Peyer's patch (tissue), 4 donors: ENCODE measurements at regions not wholly inside any gene's neighbourhood (a gene's known extent, or its start where the extent isn't known, plus 50 kb on each side); places are given as distances from the start of the nearest gene placed in this dataset.

ENCODE experiments used
- DNase-seq, 3 donors: peaks; one replicate each; pipeline ENCODE4 v3.0.0-alpha.2; 2017 to 2019
- H3K27ac ChIP-seq, 4 donors: fragments of 200-600 bp; sonication (generic); one replicate each; pipeline ENCODE4 v1.5.1; 2016 to 2019
- H3K27me3 ChIP-seq, 2 donors: fragments of 200-600 bp; sonication (generic); one replicate each; pipeline ENCODE4 v1.5.1; 2019
- H3K36me3 ChIP-seq, 3 donors: fragments of 200-600 bp; sonication (generic); one replicate each; pipeline ENCODE4 v1.5.1; 2016 to 2019
- H3K4me1 ChIP-seq, 4 donors: fragments of 200-600 bp; sonication (generic); one replicate each; pipeline ENCODE4 v1.5.1; 2016 to 2019
- H3K4me3 ChIP-seq, 4 donors: fragments of 200-600 bp; sonication (generic); 1 replicate in 3 of 4; 2 replicates in 1 of 4; pipeline ENCODE4 v1.5.1; 2016 to 2019; ENCODE audit warnings: mild to moderate bottlenecking in 1 of 4
- H3K9me3 ChIP-seq, 4 donors: fragments of 200-600 bp; sonication (generic); one replicate each; pipeline ENCODE4 v1.5.1; 2016 to 2019; ENCODE audit warnings: mild to moderate bottlenecking in 1 of 4
- POLR2A ChIP-seq, 2 donors: fragments of 450-650 bp; IDR thresholded peaks; one replicate each; pipeline ENCODE4 v1.5.1; 2017; ENCODE audit warnings: antibody characterized with exemption in 2 of 2, mild to moderate bottlenecking in 2 of 2, moderate library complexity in 2 of 2
- TF ChIP-seq, protein P1 (sequence below), 6 experiments: fragments of 450-650 bp in 4 of 6; fragments of 200-600 bp in 2 of 6; sonication (generic) in 1 of 6; IDR thresholded peaks; one replicate each; pipeline ENCODE4 v1.5.1; 2017 to 2019; ENCODE audit warnings: antibody characterized with exemption in 6 of 6, mild to moderate bottlenecking in 3 of 6, moderate library complexity in 1 of 6

DNA sequence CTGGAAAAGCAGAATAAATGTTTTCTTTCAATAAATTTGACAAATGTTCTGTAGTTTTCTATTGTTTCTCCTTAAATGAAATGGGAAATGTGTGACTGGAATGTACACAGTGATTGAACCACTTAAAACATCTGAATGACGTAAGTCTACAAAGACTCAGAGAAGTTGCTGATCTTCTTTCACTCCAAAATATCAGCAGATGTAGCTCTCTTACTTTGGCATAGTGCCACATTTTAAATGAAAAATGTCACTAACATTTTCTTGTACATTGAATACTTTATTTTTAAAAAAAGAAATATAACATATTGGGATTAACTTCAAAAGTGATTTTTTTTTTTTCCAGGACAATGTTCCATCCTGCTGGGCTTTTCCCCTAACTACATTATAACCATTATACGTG is 565.6 kb downstream of the TMEM182 start:
- Histone ChIP-seq H3K4me1 (no peaks in the 10 kb centered on the region), H3K36me3 (no peaks in the 10 kb centered on the region), H3K9me3 (no peaks in the 10 kb centered on the region), H3K27ac (no peak overlapping the region), H3K27me3 (no peaks in the 10 kb centered on the region), H3K4me3 (no peak overlapping the region)
- no peak for DNase-seq
- no peak for TF ChIP-seq POLR2A (IDR thresholded peaks at IDR 0.05)
- TF ChIP-seq, protein P1, sequence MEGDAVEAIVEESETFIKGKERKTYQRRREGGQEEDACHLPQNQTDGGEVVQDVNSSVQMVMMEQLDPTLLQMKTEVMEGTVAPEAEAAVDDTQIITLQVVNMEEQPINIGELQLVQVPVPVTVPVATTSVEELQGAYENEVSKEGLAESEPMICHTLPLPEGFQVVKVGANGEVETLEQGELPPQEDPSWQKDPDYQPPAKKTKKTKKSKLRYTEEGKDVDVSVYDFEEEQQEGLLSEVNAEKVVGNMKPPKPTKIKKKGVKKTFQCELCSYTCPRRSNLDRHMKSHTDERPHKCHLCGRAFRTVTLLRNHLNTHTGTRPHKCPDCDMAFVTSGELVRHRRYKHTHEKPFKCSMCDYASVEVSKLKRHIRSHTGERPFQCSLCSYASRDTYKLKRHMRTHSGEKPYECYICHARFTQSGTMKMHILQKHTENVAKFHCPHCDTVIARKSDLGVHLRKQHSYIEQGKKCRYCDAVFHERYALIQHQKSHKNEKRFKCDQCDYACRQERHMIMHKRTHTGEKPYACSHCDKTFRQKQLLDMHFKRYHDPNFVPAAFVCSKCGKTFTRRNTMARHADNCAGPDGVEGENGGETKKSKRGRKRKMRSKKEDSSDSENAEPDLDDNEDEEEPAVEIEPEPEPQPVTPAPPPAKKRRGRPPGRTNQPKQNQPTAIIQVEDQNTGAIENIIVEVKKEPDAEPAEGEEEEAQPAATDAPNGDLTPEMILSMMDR (IDR thresholded peaks at IDR 0.05): no peak

DNA sequence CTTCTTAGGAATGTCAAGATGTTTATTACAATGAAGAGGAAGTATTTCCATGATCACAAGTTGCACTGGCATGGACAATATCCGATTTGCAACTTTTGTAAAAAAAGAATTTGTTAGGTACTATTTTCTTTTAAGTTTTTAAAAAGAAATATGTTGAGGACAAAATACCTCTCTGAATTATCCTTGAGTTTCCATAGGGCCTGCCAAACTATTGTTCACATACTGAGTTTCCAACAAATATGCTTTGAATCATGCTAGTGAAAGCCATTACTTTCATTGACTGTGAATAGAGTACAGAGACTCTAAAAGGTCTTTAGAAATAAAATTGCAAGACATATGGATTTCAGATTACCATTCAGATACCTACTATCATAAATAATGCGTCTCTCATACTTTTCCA is 566.1 kb downstream of the TMEM182 start:
- DNase-seq: no peak
- Histone ChIP-seq H3K27ac (no peak overlapping the region), H3K4me3 (no peak overlapping the region), H3K9me3 (no peaks in the 10 kb centered on the region), H3K36me3 (no peaks in the 10 kb centered on the region), H3K27me3 (no peaks in the 10 kb centered on the region), H3K4me1 (no peaks in the 10 kb centered on the region)
- no peak for TF ChIP-seq POLR2A (IDR thresholded peaks at IDR 0.05)
- TF ChIP-seq, protein P1 (IDR thresholded peaks at IDR 0.05): no peak

DNA sequence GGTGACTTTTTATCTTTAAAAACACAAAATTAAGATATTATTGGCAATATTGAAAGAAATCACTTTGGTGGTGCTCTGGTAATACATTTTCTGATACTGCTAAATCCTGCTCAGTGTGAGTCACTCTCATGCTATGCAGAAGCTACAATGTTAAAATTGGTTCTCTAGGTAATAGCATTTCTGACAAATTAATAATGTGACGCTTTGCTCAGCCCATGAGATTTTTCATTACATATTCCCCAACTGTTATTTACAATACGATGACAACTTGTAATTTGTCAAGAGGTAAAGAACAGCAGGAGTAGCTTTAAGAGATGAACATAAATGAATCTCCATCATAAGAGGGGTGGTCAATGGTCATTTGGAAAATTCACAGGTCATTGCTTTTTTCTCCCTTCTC is 573.6 kb downstream of the TMEM182 start:
- no peaks in the 10 kb centered on the region for H3K36me3 ChIP-seq
- H3K4me1 ChIP-seq: no peaks in the 10 kb centered on the region
- no peak overlapping the region for H3K4me3 ChIP-seq
- H3K27ac ChIP-seq: no peak overlapping the region
- no peak for DNase-seq
- TF ChIP-seq, protein P1 (IDR thresholded peaks at IDR 0.05): no peak
- no peak for TF ChIP-seq POLR2A (IDR thresholded peaks at IDR 0.05)
- no peaks in the 10 kb centered on the region for H3K9me3 ChIP-seq
- H3K27me3 ChIP-seq: no peaks in the 10 kb centered on the region

DNA sequence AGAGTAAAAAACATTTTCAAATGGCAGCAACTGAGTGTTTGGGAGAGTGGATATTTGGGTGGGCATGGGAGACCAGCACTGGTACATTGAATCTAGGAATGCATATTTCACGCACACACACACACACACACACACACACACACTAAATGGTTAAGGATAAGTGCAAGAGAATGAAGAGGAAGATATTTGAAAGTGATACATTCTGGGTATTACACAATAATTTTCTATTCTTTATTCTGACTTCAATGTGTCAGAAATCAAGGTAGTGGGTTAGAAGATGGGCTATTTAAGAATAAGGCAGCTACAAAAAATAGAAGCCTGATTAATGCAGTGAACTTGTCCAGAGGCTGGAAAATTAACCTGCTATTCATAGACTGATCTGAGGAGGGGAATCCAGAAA is 577.0 kb downstream of the TMEM182 start:
- no peaks in the 10 kb centered on the region for H3K36me3 ChIP-seq
- TF ChIP-seq POLR2A (IDR thresholded peaks at IDR 0.05): no peak
- TF ChIP-seq, protein P1 (IDR thresholded peaks at IDR 0.05): no peak
- no peak for DNase-seq
- no peaks in the 10 kb centered on the region for H3K4me1 ChIP-seq
- no peak overlapping the region for H3K27ac ChIP-seq
- H3K27me3 ChIP-seq: no peaks in the 10 kb centered on the region
- no peak overlapping the region for H3K4me3 ChIP-seq
- H3K9me3 ChIP-seq: no peaks in the 10 kb centered on the region

DNA sequence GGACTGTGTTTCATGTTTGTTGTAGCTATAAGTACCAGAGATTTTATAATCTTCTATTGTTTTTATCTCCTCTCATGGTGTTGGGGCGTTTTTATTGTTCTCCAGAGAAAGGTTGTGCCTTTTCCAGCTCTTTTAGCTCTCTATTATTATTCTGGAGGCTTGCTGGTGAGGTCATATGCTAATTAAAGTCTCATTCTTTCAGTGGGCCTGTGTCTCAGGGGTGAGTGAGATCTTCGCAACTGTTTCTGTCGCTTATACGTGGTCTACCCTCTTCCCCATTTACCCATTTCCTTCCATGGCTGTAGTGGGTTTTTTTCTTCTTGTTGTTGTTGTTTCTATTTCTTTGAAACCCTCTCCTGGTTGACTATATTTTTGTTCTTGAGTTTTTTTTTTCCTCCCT is 584.9 kb downstream of the TMEM182 start:
- no peak overlapping the region for H3K27ac ChIP-seq
- no peak overlapping the region for H3K4me3 ChIP-seq
- H3K27me3 ChIP-seq: no peaks in the 10 kb centered on the region
- DNase-seq: no peak
- TF ChIP-seq, protein P1 (IDR thresholded peaks at IDR 0.05): no peak
- TF ChIP-seq POLR2A (IDR thresholded peaks at IDR 0.05): no peak
- no peaks in the 10 kb centered on the region for H3K4me1 ChIP-seq
- H3K9me3 ChIP-seq: no peaks in the 10 kb centered on the region
- H3K36me3 ChIP-seq: no peaks in the 10 kb centered on the region

DNA sequence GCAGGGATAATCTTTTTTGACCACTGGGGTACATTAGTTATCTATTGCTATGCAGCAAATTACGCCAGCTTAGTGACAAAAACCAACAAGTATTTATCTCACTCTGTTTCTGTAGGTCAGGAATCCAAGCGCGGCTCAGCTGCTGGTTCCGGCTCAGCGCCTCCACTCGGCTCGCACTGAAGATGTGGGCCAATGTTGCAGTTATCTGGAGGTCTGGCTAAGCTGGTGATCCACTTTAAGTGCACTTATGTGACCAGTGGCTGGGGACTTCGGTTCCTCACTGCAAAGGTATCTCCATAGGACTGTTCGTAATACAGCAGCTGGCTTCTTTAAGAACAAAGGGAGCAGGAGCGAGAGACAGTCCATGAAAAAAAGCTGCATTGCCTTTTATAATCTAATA is 591.9 kb downstream of the TMEM182 start:
- DNase-seq: no peak
- Histone ChIP-seq H3K4me1 (no peaks in the 10 kb centered on the region), H3K27ac (no peak overlapping the region), H3K27me3 (no peaks in the 10 kb centered on the region), H3K36me3 (no peaks in the 10 kb centered on the region), H3K9me3 (no peaks in the 10 kb centered on the region), H3K4me3 (no peak overlapping the region)
- TF ChIP-seq, protein P1 (IDR thresholded peaks at IDR 0.05): no peak
- TF ChIP-seq POLR2A (IDR thresholded peaks at IDR 0.05): no peak
